H7 (cell line): ENCODE measurements at regions not wholly inside any gene's neighbourhood (a gene's known extent, or its start where the extent isn't known, plus 50 kb on each side); places are given as distances from the start of the nearest gene placed in this dataset.
"Not testable (repeated sequence)": the region's sequence is repeated elsewhere in the genome, so short reads cannot be mapped to it uniquely, and the experiment has no call there.

Experiments used
- DNase-seq: peaks from one replicate; pipeline ENCODE4 v3.0.0; 2012
- H3K27me3 ChIP-seq: 2 replicates; pipeline ENCODE4 v1.6.0; 2011; ENCODE audit warnings: mild to moderate bottlenecking, low read length; ENCODE audit not compliant: control insufficient read depth, insufficient read depth
- H3K36me3 ChIP-seq: replicated peaks from 2 replicates; pipeline ENCODE4 v1.5.1; 2011; ENCODE audit warnings: low read length; ENCODE audit not compliant: control insufficient read depth, insufficient read depth
- H3K4me3 ChIP-seq: 2 replicates; pipeline ENCODE4 v1.5.1; 2011; ENCODE audit warnings: low read depth, mild to moderate bottlenecking, control low read depth, low read length, moderate library complexity; ENCODE audit not compliant: insufficient read depth

DNA sequence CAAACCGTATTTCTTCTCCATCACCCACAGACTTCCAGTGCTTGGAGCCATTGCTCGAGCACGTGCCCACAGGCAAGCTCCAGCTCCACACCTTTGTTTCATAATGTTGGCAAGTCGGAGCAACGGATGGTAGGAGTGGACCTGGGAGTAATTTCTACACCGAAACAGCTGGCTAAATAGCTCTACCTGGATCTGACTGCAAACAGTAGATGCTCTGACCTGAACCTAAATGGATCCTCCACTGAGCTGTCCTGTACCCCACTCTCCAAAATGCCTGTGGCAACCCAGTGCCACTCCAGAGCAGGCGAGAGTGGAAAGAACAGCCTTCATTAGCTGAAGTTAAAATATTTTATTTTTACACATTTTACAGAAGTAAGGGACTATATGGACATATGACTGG, 108.7 kb downstream of the BMP4 start:
- H3K36me3 ChIP-seq: no peaks in the 10 kb centered on the region
- no peak overlapping the region for H3K4me3 ChIP-seq
- H3K27me3 ChIP-seq: no peaks in the 10 kb centered on the region
- DNase-seq: no peak

DNA sequence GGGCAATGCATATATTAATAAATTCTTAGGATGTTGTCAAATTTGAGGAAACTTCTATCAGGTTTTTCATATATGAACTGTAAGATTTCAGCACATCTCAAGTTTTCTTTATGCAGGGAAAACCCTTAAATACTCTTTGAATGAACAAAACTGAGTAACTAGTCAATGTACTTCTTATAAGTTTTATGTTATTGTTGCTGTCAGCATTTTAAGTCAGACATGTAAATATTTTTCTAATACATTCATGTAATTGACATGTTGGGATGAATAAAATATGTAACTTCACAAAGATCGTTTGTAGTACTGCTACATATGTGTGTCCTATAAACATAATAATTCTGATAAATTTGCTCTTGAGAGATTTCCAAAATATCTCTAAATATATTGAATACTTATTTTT, 109.6 kb downstream of the BMP4 start:
- H3K4me3 ChIP-seq: no peak overlapping the region
- H3K36me3 ChIP-seq: no peaks in the 10 kb centered on the region
- H3K27me3 ChIP-seq: no peaks in the 10 kb centered on the region
- no peak for DNase-seq

DNA sequence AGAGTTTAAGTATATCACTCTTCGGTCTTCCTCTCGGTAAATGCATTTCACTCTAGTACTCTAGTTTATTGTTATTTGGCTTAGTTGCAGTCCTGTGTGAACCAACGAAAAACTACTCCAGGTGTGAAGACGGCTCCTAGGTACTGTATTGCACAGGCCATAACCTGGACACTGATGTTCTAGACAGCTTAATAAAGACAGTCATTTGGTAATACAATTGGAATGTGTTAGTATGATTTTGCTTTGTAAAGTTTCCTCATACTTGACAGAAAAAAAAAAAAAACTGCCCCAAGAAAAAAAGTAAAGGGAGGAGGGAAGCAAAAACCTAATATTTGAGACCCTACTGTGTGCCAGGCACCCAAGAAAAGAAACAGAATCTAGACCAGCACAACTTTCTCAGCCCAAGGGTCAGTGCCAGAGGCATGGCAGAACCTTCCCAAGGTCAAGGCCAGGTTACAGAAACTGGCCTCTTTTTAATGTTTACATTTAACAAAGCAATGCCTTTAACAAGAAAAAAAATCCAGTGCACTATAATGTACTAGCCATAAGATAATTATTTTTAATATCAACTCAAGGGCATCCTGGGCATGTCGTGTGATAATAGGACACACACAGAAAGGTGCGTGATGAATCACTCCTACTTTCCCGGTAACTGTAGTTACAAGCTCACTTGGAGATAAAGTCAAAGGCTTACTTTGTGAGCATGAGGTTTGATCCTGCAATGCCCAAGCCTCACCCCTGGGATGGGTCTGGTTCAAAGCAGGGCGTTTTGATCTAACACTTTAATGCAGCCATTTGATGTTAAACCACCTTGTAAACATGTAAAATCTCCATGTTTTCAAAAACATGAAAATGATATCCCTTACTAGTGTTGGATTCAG, 110.6 kb downstream of the BMP4 start:
- no peaks in the 10 kb centered on the region for H3K36me3 ChIP-seq
- no peak for DNase-seq
- no peak overlapping the region for H3K4me3 ChIP-seq
- no peaks in the 10 kb centered on the region for H3K27me3 ChIP-seq

DNA sequence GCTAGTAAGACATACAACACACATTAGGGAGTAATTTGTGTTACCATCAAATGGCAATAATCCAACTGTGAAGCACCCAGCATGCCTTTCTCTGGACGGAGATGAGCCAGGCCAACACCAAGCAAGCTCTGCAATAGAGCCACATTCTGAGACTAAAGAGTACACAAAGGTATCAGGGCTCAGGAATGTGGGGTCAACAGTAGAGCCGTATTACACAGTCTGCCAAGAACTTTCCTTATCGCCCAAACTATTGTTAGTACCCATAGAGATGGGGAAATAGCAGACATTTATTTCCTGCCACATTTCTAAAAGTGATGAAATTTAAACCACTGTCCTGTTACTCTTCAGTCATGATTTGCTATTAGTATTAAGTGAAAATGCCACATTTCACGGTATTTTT, 113.7 kb downstream of the BMP4 start:
- H3K4me3 ChIP-seq: no peak overlapping the region
- H3K36me3 ChIP-seq: no peaks in the 10 kb centered on the region
- DNase-seq: no peak
- H3K27me3 ChIP-seq: no peaks in the 10 kb centered on the region

DNA sequence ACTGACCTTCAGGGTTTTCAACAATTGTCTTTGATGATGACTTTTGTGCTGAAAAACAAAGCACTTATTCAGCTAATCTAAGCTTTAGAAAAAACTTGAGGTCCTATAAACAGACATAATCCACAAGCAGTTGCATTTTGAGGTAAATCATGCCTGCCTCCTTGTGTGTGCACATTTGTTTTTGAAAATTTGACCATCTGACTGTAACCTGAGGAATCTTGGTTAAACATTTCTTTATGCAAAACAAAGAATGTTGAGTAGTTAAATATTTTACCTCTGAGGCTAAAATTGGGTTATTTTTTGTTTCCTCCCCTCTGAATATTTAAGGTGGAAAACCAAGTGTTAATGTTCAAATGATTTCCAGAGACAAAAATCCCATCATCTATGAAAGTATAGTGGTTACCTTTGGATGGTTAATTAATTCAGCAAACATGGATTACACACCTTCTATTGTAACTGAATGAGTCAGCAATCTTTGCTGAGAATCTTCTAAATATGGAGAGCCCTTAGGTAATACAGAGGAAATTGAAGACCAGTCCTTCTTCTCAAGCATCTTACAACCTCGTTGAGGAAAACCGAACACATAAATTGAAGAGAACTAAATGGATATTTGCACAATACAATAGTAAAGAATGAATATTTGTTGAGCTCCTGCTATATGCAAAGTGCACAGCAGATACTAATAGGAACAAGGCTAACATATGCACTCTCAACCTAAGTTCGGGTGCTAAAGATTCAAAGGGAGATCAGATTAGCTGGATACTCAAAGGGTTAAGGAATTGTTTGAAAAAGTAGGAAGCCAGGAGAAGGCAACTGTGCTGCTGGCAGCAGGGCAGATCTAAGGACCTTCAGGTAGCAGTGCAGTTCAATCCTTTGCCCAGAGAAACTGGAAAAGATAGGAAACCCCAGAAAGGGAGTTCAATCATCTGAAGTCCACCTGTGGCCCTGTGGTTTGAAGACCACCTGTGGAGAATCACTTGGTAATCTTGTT, 115.2 kb downstream of the BMP4 start:
- Histone ChIP-seq H3K36me3 (no peaks in the 10 kb centered on the region), H3K27me3 (no peaks in the 10 kb centered on the region), H3K4me3 (no peak overlapping the region)
- no peak for DNase-seq

DNA sequence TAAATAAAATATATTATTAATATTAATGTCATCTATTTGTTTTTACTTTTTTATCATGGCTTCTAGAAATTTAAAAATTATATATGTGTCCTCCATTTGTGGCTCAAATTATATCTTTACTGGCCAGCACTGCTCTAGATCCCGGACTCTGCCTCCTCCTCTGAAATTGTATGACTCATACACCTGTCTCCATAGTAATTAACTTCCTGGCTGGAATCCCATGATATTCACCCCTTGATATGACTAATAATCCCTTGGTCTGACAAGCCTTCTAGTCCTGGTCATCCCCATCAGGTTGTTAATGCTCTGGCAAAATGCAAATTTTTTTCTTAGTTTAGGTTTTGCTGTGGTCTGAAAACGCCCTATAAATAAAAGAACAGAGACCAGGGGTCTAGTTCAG, 116.2 kb downstream of the BMP4 start:
- no peak overlapping the region for H3K4me3 ChIP-seq
- DNase-seq: no peak
- no peaks in the 10 kb centered on the region for H3K36me3 ChIP-seq
- H3K27me3 ChIP-seq: no peaks in the 10 kb centered on the region

DNA sequence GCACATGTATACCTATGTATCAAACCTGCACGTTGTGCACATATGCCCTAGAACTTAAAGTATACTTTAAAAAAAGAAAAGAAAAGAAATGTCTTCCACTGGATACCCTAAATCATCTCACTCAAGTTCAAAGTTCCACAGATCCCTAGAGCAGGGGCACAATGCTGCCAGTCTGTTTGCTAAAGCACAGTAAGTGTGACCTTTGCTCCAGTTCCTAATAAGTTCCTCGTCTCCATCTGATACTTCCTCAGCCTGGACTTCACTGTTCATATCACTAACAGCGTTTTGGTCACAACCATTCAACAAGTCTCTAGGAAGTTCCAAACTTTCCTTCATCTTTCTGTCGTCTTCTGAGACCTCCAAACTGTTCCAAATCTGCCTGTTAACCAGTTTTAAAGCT, 118.3 kb downstream of the BMP4 start:
- no peaks in the 10 kb centered on the region for H3K36me3 ChIP-seq
- no peaks in the 10 kb centered on the region for H3K27me3 ChIP-seq
- H3K4me3 ChIP-seq: no peak overlapping the region
- DNase-seq: no peak

DNA sequence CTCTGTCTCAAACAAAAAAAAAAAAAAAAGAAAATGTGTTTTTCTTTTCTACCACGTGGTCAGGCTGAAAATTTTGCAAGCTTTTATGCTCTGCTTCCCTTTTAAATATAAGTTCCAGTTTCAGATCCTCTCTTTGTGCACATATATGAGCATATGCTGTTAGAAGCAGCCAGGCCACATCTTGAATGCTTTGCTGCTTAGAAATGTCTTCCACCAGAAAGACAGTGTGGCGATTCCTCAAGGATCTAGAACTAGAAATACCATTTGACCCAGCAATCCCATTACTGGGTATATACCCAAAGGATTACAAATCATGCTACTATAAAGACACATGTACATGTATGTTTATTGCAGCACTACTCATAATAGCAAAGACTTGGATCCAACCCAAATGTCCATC, 119.0 kb downstream of the BMP4 start:
- not testable (repeated sequence) for H3K27me3 ChIP-seq, DNase-seq, H3K4me3 ChIP-seq, H3K36me3 ChIP-seq

DNA sequence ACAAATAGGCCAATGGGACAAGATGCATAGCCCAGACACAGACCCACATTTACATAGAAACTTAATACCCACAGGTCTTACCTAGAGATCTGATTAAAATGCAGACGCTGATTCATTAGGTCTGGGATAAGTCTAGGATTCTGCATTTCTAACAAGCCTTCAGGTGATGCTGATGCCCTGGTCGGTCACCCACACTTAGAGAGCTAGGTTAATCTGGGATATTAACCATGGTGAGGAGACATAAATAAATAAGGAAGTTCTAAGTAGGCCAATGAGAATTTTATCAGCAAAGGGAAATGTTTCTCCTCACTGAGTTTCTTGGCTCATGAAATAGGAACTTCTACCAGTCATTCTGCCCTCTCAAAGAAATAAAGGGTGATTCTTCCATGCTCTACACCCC, 120.1 kb downstream of the BMP4 start:
- no peaks in the 10 kb centered on the region for H3K36me3 ChIP-seq
- no peak overlapping the region for H3K4me3 ChIP-seq
- DNase-seq: no peak
- H3K27me3 ChIP-seq: no peaks in the 10 kb centered on the region

DNA sequence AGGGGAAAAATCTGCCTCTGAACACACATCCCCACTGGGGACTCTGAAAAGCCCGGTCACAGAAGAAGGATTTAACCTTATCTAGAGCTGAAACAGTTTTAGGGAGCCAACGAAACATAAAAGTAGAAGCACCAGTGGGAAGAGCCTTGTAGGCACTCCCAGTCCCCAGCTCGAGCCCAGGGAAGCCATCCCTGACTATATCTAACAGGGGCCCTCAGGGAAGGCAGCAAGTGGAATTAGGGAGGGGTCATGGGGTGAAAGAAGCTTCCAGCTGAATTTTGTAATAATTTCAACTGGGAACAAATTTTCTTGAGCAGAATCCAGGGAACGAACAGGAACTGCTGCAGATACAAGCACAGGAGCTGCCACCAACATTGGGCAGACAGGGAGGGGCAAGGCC, 127.8 kb downstream of the BMP4 start:
- Histone ChIP-seq H3K4me3 (no peak overlapping the region), H3K27me3 (no peaks in the 10 kb centered on the region), H3K36me3 (no peaks in the 10 kb centered on the region)
- no peak for DNase-seq

DNA sequence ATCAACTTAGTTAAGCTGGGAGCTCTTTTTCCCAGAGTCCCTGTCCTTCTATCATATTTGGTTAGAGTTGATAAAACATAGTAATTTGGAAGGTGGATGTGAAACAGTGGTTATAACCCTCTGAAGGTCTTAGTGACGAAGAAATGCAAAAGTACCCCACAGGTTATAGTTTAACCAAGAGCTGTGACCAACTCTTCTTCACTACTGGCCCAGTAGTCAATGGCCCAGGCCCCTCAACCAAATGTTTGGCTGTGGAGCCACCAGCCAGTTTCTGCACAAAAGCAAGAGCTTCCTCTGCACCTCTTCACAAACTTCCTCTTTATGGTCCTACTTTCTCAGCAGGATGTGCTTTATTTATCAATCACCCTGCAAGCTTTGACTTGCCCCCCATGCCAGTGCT, 132.6 kb downstream of the BMP4 start:
- DNase-seq: no peak
- Histone ChIP-seq H3K27me3 (no peaks in the 10 kb centered on the region), H3K4me3 (no peak overlapping the region), H3K36me3 (no peaks in the 10 kb centered on the region)

DNA sequence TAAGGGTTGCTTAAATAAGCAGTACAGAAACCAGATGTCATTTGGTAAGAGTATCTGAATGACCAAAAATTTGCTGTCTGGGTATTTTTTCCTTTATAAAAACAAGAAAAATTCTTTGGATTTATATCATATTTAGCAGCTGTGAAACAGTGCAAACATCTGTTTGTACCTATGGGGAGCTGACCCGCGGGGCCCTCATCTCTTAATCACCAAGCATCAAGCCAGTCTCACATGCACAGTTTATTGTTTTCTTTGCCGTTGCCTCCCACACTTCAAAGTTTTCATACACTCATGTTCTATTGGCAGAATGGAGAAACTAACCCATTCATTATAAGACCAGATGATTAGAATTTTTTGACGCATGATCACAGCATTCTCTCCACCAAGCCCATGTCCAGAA, 142.2 kb downstream of the BMP4 start:
- H3K4me3 ChIP-seq: no peak overlapping the region
- no peaks in the 10 kb centered on the region for H3K27me3 ChIP-seq
- DNase-seq: no peak
- no peaks in the 10 kb centered on the region for H3K36me3 ChIP-seq

DNA sequence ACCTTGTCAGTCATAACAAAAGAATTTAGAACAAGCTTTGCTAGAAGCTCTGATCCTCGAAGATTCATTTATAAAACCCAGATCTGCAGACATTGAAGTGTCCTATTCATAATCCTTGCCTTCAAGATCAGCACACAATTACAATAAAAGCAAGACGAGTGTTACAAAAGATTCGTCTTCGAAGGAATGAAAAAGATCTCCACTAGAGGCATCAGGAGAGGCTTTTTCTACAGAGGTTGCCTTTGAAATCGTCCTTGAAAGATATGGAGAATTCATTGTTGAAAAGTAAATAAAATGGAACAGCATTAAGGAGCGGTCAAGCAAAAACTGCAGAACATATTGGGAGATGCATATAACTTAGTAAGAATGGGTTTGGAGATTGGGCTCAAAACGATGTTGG, 146.4 kb downstream of the BMP4 start:
- Histone ChIP-seq H3K27me3 (no peaks in the 10 kb centered on the region), H3K4me3 (no peak overlapping the region), H3K36me3 (no peaks in the 10 kb centered on the region)
- no peak for DNase-seq

DNA sequence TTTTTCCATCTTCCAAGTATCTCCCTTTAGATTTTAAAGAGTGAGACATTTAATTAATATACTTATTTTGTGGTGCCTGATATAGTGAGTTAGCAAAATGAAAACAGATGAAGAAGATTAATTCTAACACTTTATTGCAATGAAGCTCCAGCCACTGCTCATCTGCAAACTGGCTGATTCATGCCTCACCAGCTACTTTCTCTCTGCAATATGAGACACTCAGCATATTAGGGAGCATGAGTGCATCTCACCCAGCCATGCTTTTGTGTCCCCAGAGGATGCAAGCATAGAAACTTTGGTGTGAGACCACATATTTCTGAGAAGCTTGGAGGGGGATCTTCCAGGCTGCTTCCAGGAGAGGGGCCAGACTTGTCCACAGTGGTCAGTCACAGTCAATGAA, 148.6 kb downstream of the BMP4 start:
- Histone ChIP-seq H3K27me3 (no peaks in the 10 kb centered on the region), H3K36me3 (no peaks in the 10 kb centered on the region), H3K4me3 (no peak overlapping the region)
- DNase-seq: no peak

DNA sequence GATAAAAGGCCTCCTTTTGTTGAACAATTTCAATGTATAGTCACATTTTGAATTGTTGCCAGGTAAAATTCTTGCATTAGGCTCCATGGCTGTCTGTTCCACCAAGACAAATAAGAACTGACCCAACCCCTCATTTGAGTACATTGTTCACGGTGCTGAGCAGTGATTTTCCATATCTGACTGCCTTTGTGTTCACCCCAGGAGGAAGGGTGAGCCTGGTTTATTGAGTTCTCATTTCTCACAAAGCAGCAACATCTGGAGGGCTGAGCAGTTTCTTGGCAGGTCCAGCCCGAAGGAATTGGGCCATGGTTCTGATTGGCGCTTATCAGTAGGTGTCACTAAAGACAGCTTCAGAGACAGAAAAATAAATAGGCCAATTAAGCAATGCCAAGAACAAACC, 149.1 kb downstream of the BMP4 start:
- Histone ChIP-seq H3K4me3 (no peak overlapping the region), H3K27me3 (no peaks in the 10 kb centered on the region), H3K36me3 (no peaks in the 10 kb centered on the region)
- DNase-seq: no peak
